GM19455 (cell line): ENCODE measurements at regions not wholly inside any gene's neighbourhood (a gene's known extent, or its start where the extent isn't known, plus 50 kb on each side); places are given as distances from the start of the nearest gene placed in this dataset.

Source experiments
- ATAC-seq: cut with Tn5 transposase; IDR thresholded peaks from one replicate; pipeline ENCODE4 v1.9.1; 2021; ENCODE audit not compliant: unreplicated experiment

DNA sequence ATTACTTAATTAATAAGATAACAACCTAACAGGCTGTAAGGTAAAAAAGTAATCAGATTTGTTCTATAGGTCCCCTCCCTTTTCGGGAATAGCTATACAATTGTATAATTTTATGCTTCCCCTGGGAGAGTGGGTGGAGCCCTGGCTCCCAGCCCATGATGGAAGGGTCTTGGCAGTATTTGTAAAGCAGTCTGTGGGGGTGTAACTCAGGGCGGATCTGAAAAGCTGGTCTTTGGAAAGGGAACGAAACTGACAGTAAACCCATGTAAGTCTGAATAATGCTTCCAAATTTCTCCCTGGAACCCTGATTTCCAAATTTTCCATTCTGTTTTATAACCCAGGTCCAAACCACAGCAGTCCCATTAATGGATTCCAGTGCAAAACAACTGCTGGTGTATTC, 110.4 kb downstream of the DAD1 start:
- no peak for ATAC-seq

DNA sequence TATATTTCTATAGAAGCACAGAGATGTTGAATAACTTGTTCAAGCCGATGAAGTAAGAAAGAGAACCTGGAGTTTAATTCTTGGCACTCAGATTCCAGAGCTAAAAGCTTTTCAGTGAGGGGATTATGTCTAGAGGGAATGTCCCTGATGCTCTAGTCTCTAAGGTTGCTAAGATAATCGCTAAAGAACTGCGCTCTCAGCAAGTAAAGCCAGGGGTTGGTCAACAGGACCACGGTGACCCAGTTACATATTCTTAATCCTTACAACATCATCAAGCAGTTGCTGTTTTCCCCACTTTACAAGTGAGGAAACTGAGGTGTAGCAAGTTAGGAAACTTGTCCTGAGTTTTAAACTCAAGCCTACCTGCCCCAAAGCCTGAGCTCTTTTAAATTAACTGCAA, 110.8 kb downstream of the DAD1 start:
- no peak for ATAC-seq

DNA sequence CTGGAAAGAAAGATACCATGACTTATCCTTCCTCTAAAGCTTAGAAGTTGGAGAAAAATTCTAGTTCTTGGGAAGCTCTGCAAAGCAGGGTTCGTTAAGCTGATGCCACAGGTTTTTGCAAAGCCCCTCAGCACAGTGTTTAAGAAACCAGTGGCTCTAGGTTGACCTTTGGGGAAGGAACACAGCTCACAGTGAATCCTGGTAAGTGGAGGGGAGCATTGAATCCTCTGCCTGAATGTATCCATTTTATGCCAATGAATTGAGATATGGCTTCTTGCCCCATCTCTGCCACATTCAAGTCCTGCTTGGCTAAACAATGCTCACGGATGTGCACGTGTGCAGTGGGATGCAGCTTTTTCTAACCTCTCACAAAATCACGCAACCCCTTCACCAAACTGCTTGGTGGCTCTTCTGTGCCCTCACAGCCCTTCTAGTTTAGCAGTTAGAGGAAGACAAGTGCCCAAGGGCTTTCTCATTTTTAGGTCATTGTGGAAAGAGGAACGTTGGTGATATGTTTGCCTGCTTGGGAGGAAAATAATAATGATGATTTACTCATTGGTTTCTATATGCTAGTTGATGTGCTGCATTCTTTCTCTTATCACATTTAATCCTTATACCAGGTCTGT, 111.3 kb downstream of the DAD1 start:
- no peak for ATAC-seq

DNA sequence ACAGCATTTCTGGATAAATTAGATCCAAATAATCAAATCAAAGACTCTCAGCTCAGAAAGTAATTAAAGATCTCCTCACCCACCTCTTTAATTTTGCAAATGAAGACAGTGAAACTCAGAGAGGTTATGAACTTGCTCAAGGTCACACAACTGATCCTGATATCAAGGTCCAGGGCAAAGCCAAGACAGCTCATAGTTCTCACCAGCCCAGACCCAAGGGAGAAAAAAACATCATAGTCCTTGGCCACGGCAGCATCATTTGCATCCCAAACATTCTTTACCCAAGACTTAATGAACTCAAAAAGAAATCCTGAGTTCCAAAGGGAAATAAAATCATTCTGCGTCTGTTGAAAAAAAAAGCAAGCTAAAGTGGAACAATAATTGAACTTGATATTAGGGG, 112.1 kb downstream of the DAD1 start:
- ATAC-seq: no peak

DNA sequence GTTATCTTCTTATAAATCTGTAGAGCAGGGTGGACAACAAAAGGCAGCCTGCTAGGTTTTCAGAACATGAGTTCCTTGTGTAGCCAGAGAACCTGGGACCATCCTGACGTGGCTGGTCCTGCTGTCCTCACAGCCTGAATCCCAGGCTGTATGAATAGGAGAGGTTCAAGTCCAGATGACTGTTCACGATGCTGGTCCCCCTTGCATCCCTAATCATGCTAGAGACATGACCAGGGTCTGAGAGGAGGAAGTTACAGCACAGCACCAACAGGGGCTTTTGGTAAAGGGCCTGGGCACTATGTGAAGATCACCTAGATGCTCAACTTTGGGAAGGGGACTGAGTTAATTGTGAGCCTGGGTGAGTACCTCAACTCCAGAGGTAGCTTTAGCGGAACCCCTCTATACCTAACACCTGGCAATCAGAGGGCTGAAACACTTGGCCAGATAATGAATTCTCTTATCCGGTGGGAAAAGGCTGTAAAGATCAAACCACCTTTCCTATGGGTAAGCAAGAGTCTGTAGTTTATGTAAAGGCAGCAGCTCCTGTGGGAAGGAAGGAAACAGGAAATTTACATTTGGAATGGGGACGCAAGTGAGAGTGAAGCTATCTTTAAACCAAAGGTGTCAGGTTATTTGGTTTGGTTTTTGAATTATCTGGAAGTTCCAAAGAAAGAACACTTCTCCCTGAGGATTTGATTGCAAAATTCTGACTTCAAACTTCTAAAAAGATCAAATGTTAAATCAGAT, 112.8 kb downstream of the DAD1 start:
- ATAC-seq: no peak

DNA sequence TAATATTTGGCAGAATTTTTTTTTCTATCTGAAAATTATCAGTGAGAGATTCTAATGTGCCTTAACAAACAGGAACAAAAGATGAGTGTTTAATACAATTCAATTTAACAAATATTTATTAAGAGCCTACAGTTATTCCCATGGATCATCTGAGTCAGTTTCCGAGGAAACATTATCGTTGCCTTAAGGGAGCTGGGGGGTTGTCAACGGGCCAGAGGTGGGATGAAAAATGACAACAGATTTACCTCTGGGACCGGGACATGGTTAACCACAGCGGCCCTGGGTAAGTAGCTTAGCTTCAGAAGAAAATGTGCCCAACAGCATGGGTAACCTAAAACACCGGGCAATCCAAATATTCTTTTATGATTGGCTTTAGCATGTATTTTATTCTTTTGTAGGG, 113.6 kb downstream of the DAD1 start:
- ATAC-seq: no peak

DNA sequence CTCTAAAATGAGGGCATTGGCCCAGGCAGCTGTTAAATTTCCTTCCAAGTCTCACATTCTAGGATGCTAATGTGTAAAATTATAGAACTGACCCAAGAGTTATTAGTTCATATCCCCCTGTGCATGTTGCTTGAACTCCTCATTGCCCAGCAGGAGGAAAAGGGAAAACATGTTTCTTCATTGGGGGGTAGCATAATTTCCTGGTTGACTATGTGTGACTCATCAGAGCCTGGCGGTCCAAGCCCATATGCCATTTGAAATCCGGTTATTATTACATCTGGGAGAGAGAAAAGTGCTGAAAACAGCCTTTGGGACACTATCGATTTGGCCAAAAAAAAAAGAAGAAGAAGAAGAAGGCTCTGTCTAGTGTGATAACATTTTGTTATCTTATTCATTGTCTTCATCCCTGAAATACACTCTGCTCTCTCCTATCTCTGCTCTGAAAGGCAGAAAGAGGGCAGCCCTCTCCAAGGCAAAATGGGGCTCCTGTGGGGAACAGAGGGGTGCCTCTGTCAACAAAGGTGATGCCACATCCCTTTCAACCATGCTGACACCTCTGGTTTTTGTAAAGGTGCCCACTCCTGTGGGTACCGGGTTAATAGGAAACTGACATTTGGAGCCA, 114.2 kb downstream of the DAD1 start:
- ATAC-seq: no peak

DNA sequence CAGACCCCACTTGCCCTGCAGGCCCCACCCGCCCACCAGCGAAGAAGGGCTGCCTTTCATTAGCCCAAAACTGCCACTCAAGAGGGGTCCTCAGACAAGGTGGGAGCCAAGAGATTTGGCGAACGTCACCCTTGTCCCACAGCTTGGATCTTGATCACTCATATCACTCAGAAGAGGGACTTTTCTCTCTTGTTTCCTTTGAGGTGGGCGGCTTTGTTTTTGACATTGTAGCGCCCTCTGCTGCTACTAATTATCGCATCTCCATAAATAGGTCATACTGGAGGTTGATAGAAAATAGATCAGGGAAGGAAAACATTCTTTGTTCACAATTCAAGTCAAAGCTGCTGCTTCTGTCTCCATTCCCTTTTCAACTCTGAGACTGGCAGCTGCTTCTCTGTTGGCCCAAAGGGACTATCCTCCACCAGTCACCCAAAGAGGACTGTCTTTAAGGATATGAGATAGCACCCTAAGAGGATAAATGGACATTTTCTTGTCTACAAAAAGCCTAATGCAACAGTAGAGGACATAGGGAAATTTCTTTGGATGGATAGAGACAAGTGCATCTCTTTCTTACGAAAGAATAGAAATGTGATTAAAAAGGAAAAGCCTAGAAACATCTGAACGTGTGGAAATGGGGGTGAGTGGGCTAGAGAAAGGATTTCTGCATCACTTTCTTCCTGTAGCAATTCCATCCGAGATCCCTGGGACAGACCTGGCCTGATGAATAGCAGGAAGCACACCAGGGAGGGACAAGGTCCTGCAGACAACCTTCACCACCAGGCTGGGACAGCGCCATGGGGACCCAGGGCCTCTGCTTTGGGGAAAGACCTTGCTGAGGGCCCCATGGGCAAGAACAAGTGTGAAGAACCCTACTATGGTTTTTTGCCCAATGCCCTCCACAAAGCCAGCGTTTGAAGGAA, 115.8 kb downstream of the DAD1 start:
- no peak for ATAC-seq

DNA sequence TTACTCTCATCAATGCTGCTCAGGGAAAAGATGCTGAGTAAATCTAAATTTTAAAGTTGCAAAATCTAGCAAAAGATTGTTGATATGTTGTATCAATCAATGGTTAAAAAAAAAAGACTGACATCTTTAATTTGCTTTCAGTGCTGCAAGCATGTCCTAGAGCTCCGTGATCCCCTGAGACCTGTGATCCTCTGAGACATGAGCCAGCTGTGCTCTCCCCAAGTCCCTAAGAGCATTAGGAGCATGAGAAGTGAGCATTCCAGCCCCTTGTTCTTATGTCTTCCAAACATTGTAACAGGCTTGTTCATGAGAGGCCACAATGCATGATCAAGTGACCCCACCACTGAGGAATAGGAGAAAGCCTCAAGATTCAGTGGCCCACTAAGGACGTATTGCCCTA, 116.6 kb downstream of the DAD1 start:
- ATAC-seq: no peak

DNA sequence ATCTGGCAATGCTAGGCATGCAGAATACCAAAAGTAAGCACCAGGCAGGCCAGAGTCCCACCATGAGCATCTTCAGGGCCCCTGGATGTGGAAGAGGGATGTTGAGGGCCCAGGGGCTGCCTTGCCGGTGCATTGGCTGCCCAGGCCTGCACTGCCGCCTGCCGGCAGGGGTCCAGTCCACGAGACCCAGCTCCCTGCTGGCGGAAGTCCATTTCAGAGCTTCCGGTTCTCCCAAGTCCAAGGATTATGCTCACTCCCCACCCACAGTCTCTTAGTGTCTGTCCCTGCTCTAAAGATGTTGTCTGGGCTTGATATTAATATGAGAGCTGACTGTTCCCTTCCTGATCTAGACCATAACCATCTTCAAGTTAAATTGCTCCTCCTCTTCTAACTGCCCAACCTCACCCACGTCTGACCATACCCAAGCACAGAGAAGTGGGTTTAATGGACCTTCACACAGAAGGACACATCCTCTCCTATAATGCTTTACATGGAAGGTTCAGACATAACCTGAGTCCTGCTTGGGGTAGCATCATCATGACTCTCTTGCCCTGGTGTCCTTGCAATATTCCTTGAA, 117.4 kb downstream of the DAD1 start:
- ATAC-seq: no peak

DNA sequence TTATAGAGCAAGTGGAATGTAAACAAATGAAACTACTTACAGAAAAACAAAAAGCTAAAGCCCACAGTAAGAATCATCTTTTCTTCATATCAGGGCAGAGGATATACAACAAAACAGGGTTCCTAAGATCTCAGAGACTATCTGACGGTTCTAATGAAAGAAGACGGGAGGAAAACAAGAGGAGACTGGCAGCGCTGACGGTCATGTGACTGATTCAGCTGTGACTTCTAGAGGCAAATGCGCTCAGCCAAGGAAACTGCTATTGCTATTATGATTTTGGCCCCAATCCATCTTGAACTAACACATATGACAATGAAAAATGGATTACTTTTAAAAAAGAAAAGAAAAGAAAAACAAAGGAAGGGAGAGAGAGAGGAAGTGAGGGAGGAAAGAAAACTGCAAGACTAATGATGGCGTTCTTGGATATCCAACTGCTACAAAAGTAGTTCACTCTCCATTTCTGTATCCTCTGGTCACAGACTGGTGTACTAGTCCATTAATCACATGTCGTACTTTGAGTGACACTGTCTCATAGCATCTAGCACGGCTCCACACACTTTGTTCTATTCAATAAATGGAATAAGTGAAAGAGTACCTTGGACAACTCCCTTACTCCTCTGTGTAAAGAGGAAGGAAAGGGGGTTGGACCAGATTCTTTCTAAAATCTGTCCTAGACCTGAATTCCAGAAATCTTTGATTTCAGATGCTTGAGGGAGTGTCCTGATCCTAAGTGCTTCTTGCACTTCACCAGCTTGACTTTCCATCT, 119.3 kb downstream of the DAD1 start:
- no peak for ATAC-seq

DNA sequence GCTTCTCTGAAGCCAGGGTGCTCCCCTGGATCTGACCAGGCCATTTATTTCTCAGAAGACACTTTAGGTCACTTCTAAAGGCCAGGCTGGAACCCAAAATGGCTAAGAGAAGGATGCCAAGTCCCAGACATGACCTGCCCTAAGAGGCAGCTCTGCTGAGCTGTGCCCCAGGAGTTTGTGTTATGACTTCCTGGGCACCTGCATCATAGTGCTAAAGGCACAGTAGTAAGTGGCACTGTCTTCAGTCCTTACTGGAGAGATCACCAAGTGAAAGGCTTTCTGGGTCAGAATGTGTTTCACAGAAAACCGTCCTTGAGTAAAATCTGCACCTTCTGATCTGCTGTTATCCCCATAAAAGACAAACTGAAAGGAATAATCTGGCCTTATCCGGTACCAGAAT, 120.2 kb downstream of the DAD1 start:
- ATAC-seq: no peak

DNA sequence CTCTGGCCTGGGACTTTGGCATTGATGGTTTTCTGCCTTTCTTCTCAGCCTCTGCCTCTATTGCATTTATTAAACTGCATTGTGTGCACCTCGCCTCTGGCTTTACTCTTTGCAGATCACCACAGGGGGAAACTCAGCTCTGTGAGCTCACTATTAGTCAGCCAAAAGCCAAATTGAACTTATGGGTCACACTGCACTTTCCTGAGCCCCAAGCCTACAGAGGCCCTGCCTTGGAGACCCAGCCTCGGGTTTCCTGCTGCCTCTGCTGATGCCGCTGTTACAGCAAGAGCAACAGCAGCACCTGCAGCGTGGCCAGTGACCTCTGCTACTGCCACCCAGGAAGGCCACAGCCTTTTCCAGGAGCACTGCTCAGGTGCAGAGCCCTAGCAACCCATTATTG, 122.5 kb downstream of the DAD1 start:
- no peak for ATAC-seq

DNA sequence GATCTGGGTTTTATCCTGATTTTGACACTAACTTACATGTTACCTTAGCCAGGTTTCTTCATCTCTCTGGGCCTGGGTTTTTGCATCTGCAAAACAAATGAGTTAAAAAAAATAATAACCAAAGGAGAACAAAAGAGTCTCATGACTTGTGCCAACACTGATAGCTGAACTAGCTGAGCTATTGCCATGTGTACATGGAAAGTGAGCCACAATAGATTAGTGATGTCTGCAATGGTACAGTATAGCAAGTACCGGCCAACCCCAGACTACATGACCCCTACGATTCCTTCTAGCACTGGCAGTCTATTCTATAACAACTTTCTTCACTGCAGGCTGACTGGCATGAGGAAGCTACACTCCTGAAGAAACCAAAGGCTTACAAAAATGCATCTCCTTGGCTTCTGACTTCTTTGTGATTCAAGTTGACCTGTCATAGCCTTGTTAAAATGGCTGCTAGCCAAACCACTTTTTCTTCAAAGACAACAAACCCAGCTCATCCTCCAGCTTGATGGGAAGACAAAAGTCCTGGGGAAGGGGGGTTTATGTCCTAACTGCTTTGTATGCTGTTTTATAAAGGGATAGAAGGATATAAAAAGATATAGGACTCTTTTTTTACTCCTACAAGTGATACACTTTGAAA, 123.7 kb downstream of the DAD1 start:
- ATAC-seq: no peak

DNA sequence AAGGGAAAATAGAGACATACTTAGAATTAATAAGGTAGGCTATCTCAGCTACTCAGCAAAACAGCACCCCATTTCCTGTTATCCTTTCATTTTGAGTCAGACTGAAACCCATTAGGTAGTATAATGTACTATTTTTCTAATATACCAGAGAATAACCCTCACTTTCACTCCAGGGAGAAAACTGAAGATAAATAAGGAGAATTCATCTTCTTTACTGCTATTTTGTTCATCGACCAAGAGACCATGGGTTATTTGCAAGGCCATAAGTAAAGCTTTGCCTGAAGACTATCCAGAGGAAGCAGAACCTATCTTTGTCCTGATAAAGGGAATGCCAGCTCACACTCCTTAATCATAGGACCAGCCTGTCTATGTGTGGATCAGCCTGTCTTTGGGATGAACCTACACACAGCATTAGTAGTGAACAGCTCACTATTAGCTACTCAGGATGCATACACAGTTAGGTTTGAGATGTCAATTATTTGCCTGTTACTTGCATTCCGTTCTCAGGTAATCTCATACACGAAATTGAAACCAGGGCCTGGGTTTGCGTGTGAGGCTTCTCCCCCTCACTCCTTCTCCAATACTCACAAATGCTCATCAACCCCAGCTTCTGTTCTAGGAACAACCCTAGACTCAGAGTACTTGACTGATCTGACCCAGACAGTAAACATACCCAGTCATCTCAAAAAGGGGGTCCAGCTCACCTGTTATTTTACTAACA, 124.4 kb downstream of the DAD1 start:
- peak; percentile 59 for ATAC-seq

DNA sequence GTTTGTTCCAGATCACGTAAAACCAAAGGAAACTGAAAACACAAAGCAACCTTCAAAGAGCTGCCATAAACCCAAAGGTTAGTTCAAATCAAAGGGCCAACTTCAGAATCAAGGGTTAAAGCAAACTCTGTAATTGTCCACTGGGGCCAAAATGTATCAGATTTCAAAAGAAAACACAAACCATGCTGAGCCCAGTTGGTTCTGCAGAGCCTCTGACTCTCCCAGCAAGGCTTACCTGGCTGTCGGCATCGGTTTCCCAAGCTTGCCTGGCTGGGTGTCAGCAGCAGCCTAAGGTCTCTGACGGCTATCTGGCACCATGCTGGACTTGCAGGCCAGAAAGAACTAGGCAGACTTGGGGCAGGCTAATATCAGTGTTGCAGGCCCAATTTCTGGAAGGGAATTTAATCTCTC, 125.3 kb downstream of the DAD1 start:
- no peak for ATAC-seq

DNA sequence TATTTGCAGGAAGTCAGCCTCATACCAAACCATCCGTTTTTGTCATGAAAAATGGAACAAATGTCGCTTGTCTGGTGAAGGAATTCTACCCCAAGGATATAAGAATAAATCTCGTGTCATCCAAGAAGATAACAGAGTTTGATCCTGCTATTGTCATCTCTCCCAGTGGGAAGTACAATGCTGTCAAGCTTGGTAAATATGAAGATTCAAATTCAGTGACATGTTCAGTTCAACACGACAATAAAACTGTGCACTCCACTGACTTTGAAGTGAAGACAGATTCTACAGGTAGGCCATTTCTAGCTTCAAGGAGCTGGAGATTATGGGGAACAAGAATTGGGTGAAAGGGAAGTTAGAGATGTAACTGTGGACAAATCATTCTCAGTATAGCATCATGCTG, 126.1 kb downstream of the DAD1 start:
- ATAC-seq: no peak

DNA sequence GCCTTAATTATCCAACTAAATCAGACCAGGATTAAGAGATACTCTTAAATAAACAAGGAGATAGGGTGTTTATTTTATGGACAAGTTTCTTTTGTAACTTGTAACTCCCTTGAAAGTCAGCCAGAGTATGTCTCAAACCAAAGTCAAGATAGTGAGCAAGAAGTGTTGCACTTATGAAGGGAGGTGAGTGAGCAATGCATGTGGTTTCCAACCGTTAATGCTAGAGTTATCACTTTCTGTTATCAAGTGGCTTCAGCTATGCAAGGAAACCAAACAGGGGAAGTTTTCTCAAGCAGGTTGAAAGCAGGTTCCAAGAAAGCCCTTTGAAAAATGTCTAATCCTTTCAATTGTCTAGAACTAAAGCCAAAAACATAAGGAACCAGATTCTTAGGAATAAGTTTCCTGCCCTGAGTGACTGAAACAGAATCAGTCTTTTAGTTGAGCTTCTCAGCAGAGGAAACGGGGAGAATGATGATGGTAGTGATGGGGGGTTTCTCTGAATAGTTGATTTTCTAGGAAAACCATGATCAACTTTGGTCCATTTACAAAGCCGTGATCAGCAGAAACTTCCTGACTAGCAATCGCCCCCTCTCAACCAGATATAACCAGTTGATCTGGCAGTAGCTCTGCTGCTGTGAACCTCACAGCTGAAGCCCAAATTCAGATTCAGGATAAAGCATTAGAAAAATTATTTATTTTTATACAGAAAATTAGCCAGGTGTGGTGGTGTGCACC, 128.4 kb downstream of the DAD1 start:
- ATAC-seq: no peak

DNA sequence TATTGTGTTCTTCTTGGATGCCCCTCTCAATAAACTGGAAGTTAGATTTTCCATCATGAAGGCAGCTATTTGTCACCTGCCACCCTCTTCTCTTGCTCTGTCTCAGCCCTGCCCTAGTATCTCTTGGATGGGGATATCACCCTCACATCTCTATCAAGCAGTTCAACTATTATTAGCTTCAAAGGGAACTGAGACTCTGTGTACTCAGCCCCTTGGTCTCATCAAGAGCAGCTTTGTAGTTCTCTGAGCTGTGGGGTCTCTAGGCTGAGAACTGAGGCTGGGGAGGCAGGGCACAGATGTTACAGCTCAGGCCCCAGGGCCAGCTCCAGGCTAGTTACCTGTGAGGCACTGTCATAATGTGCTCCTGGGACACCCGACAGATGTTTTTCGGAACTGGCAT, 130.3 kb downstream of the DAD1 start:
- no peak for ATAC-seq
